Mesenchymal stem cell (in vitro differentiated cells and primary cell): ENCODE measurements at regions not wholly inside any gene's neighbourhood (a gene's known extent, or its start where the extent isn't known, plus 50 kb on each side); places are given as distances from the start of the nearest gene placed in this dataset.

Experiments used
- DNase-seq: peaks from one replicate; pipeline ENCODE4 v3.0.0-alpha.2; 2013
- H2AFZ ChIP-seq: one replicate; pipeline ENCODE4 v1.6.1; 2013; ENCODE audit warnings: low read depth, mild to moderate bottlenecking, control low read depth, inconsistent platforms, low read length, moderate library complexity
- H2AK5ac ChIP-seq: 2 replicates; pipeline ENCODE4 v1.6.1; 2013; ENCODE audit warnings: low read length, moderate library complexity, mild to moderate bottlenecking, inconsistent platforms; ENCODE audit not compliant: severe bottlenecking
- H2BK120ac ChIP-seq: one replicate; pipeline ENCODE4 v1.6.1; 2013; ENCODE audit warnings: low read depth, mild to moderate bottlenecking, inconsistent platforms, low read length, moderate library complexity
- H2BK12ac ChIP-seq, 2 experiments: one replicate each; pipeline ENCODE4 v1.6.1; 2013; ENCODE audit warnings: inconsistent platforms in 2 of 2, low read length in 2 of 2, mild to moderate bottlenecking in 2 of 2, moderate library complexity in 2 of 2, control low read depth in 1 of 2
- H2BK15ac ChIP-seq: one replicate; pipeline ENCODE4 v1.6.1; 2013; ENCODE audit warnings: mild to moderate bottlenecking, low read depth, inconsistent platforms; ENCODE audit not compliant: poor library complexity, severe bottlenecking
- H2BK5ac ChIP-seq: 2 replicates; pipeline ENCODE4 v1.6.1; 2013; ENCODE audit warnings: low read depth, mild to moderate bottlenecking, low read length, control low read depth, inconsistent platforms; ENCODE audit not compliant: poor library complexity, severe bottlenecking
- H3K14ac ChIP-seq, 2 experiments: one replicate each; pipeline ENCODE4 v1.6.1; 2013; ENCODE audit warnings: inconsistent platforms in 2 of 2, low read length in 2 of 2, control low read depth in 1 of 2, mild to moderate bottlenecking in 1 of 2, moderate library complexity in 1 of 2
- H3K18ac ChIP-seq, 2 experiments: one replicate each; pipeline ENCODE4 v1.6.1; 2013; ENCODE audit warnings: inconsistent platforms in 2 of 2, low read length in 2 of 2, control low read depth in 1 of 2, low read depth in 1 of 2, mild to moderate bottlenecking in 1 of 2
- H3K23ac ChIP-seq, 2 experiments: one replicate each; pipeline ENCODE4 v1.6.1; 2013; ENCODE audit warnings: inconsistent platforms in 2 of 2, low read length in 2 of 2, mild to moderate bottlenecking in 2 of 2, moderate library complexity in 2 of 2, control low read depth in 1 of 2
- H3K27ac ChIP-seq: 2 replicates; pipeline ENCODE4 v1.5.1; 2013; ENCODE audit warnings: mild to moderate bottlenecking, moderate library complexity, low read length, control low read depth, inconsistent platforms; ENCODE audit not compliant: poor library complexity, severe bottlenecking
- H3K27me3 ChIP-seq, 2 experiments: 2 replicates each; pipeline versions ENCODE4 v1.6.1 to v1.7.0; 2013; ENCODE audit warnings: low read length in 2 of 2, mild to moderate bottlenecking in 2 of 2, moderate library complexity in 2 of 2, control low read depth in 1 of 2, inconsistent platforms in 1 of 2; ENCODE audit not compliant: control insufficient read depth in 1 of 2, insufficient read depth in 1 of 2
- H3K36me3 ChIP-seq, 2 experiments: 2 replicates each; pipeline versions ENCODE4 v1.6.1 to v1.7.0; 2013; ENCODE audit warnings: low read length in 2 of 2, control low read depth in 1 of 2, inconsistent platforms in 1 of 2, low read depth in 1 of 2, mild to moderate bottlenecking in 1 of 2; ENCODE audit not compliant: insufficient read depth in 2 of 2, control insufficient read depth in 1 of 2
- H3K4ac ChIP-seq, 2 experiments: one replicate each; pipeline ENCODE4 v1.6.1; 2013; ENCODE audit warnings: inconsistent platforms in 2 of 2, low read length in 2 of 2, mild to moderate bottlenecking in 2 of 2, moderate library complexity in 2 of 2, control low read depth in 1 of 2, low read depth in 1 of 2
- H3K4me1 ChIP-seq: 2 replicates; pipeline ENCODE4 v1.6.1; 2013; ENCODE audit warnings: low read depth, low read length, control low read depth; ENCODE audit not compliant: control insufficient read depth, insufficient read depth
- H3K4me2 ChIP-seq: 2 replicates; pipeline ENCODE4 v1.6.1; 2013; ENCODE audit warnings: low read length, mild to moderate bottlenecking, inconsistent platforms; ENCODE audit not compliant: poor library complexity, severe bottlenecking
- H3K4me3 ChIP-seq, 2 experiments: 2 replicates each; pipeline versions ENCODE4 v1.5.1 to v1.7.0; 2013; ENCODE audit warnings: low read length in 2 of 2, mild to moderate bottlenecking in 2 of 2, control low read depth in 1 of 2, low read depth in 1 of 2; ENCODE audit not compliant: insufficient read depth in 1 of 2
- H3K79me1 ChIP-seq: replicated peaks from 2 replicates; pipeline ENCODE4 v1.6.1; 2013; ENCODE audit warnings: mild to moderate bottlenecking, control low read depth, low read length, inconsistent platforms; ENCODE audit not compliant: poor library complexity, severe bottlenecking
- H3K9ac ChIP-seq: 2 replicates; pipeline ENCODE4 v1.7.0; 2013; ENCODE audit warnings: mild to moderate bottlenecking, low read length, moderate library complexity
- H3K9me3 ChIP-seq: 2 replicates; pipeline ENCODE4 v1.7.0; 2013; ENCODE audit warnings: mild to moderate bottlenecking, low read length; ENCODE audit not compliant: control insufficient read depth
- H4K8ac ChIP-seq: one replicate; pipeline ENCODE4 v1.6.1; 2013; ENCODE audit warnings: inconsistent platforms, mild to moderate bottlenecking, low read length, moderate library complexity
- H4K91ac ChIP-seq: one replicate; pipeline ENCODE4 v1.6.1; 2013; ENCODE audit warnings: mild to moderate bottlenecking, low read length, inconsistent platforms
- WGBS: methylation state at CpG from one replicate; pipeline ENCODE4 v1.1.7; 2013; ENCODE audit warnings: mixed read lengths; 5-methylcytosine and 5-hydroxymethylcytosine counted together

DNA sequence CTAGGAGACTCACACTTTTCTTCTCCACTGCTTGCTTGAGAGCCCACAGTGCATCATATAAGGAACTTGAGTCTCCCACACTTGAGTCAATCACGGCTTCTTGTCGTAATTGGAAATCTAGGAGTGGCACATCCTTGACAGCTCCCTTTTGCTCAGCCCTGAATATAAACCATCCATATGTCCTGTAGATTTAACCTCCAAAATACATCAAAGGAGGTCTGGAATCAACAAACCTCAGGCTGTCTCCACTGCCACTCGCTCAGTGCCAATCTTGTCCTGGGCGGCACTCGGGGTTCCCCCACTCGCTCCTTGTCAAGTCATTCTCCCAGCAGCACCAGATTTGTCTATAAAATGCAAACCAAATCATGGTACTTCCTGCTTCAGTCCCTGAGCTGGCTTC, 84.4 kb upstream of the UQCRFS1 start:
- Histone ChIP-seq H2BK120ac (no peak overlapping the region), H3K36me3 (no peaks in the 10 kb centered on the region), H2AFZ (no peak overlapping the region), H3K4ac (no peak overlapping the region), H4K8ac (no peak overlapping the region), H3K23ac (no peak overlapping the region), H3K79me1 (no peaks in the 10 kb centered on the region), H3K9ac (no peak overlapping the region), H3K14ac (no peak overlapping the region), H2BK12ac (no peak overlapping the region), H3K4me1 (no peaks in the 10 kb centered on the region), H3K9me3 (no peaks in the 10 kb centered on the region), H3K27me3 (peaks cover 0 to 8% of the 10 kb centered on the region in 2 experiments), H3K27ac (no peak overlapping the region), H3K4me2 (no peak overlapping the region), H2BK15ac (no peak overlapping the region), H2BK5ac (no peak overlapping the region), H3K4me3 (no peak overlapping the region), H2AK5ac (no peak overlapping the region), H4K91ac (no peak overlapping the region), H3K18ac (no peak overlapping the region)
- DNase-seq: no peak
- 91% methylated on average over 6 of the region's 6 CpGs for WGBS

DNA sequence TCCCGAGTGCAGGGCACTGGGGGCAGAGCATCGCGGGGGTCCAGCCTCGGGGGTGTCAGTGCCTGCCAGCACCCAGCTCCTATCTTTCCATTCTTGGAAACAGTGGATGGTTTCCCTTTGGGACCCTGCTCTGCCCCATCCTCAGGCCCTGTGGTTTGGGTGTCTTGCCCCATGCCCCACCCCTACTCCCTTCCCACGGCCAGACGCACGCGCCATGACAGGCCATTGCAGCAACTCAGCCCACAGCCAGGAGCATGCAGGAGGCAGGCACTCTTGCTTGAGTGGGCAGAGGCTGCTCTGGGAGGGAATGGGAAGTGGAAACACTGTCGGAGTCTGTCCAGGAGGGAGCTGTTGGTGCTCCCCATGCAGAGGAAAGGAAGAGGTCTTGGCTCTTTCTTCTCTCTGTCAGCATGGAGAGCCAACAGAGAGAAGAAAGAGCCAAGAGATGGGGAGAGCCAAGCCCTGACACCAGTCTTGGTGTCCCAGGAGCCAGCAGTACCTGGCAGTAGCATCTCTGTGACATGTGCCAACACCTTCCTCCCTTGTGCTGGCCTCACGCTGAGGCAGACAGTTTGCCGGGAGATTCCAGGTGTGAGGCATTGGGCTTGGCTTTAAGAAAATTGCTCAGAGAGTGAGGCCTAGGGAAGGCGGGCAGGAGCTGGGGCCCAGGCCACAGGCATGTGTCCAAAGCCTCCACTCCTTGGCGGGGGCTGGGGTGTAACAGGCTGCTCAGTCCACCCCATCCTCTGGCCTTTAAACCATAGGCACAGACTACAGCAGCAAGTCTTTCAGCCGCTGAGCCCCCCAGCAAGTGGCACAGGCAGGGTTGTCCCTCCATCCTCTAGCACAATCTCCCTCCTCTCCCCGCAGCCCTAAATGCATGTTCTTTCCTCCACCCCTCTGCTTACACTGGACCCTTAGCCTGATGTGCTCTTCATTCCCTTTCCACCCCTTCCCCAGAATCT, 86.7 kb upstream of the UQCRFS1 start:
- H3K4me1 ChIP-seq: no peaks in the 10 kb centered on the region
- no peak overlapping the region for H2AK5ac ChIP-seq
- no peak overlapping the region for H2BK120ac ChIP-seq
- peaks cover 0 to 14% of the 10 kb centered on the region in 2 experiments for H3K27me3 ChIP-seq
- no peak overlapping the region for H4K91ac ChIP-seq
- H2BK15ac ChIP-seq: no peak overlapping the region
- no peak overlapping the region for H3K23ac ChIP-seq
- no peak overlapping the region for H2BK12ac ChIP-seq
- H3K18ac ChIP-seq: no peak overlapping the region
- H3K36me3 ChIP-seq: no peaks in the 10 kb centered on the region
- H3K4me2 ChIP-seq: no peak overlapping the region
- H3K9me3 ChIP-seq: no peaks in the 10 kb centered on the region
- no peak overlapping the region for H3K4ac ChIP-seq
- H3K9ac ChIP-seq: no peak overlapping the region
- DNase-seq: no peak
- no peak overlapping the region for H2BK5ac ChIP-seq
- H3K27ac ChIP-seq: no peak overlapping the region
- H3K14ac ChIP-seq: no peak overlapping the region
- no peak overlapping the region for H3K4me3 ChIP-seq
- H2AFZ ChIP-seq: no peak overlapping the region
- 89% methylated on average over 15 of the region's 15 CpGs for WGBS
- H4K8ac ChIP-seq: no peak overlapping the region
- no peaks in the 10 kb centered on the region for H3K79me1 ChIP-seq

DNA sequence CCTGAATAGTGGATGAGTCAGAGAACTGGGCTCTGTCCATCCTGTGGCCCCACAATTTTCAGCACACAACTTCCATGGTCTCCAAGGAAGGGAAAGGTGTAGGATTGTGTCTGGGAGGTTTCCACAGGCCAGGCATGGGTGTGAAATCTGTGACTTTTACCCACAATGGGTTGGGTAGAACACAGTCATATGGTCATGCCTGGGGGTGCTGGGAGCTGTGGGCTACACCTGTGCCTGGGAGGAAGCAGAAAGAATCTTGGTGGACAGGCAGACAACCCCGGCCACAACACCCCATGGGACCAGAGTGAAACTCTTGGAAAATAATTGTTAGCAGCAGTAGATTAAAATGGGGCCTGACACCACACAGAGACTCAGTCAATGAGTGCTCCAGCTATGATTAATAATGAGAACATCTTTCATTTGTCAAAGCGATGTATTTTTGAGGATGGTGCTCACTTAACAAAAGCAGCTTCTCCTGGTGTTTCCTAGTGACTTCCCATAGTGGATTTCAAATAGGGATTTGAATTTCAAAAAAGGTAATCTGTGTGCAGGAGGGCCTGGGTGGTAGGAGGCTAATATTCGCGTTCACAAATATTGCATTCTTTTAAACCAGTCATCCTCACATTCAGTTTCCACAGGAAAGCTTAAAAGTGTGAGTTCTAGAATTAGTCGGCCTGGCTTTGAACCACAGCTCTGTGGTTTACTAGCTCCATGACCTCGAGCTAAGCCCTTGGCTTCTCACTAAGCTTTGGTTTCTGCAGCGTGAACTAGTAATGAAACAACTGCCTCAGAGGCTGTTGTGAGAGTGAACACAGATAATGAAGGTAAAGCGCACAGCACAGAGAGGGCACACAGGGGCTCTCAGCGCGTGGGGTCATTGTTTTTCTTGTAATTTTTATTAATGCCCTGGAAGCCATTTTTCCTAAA, 89.3 kb upstream of the UQCRFS1 start:
- Histone ChIP-seq H3K4me2 (no peak overlapping the region), H3K9me3 (no peaks in the 10 kb centered on the region), H3K36me3 (no peaks in the 10 kb centered on the region), H4K8ac (no peak overlapping the region), H3K18ac (no peak overlapping the region), H3K23ac (no peak overlapping the region), H3K4me3 (no peak overlapping the region), H2AFZ (no peak overlapping the region), H3K27me3 (peaks cover 0 to 17% of the 10 kb centered on the region in 2 experiments), H3K9ac (no peak overlapping the region), H3K4ac (no peak overlapping the region), H4K91ac (no peak overlapping the region), H2BK12ac (no peak overlapping the region), H2AK5ac (no peak overlapping the region), H2BK15ac (no peak overlapping the region), H3K4me1 (no peaks in the 10 kb centered on the region), H3K79me1 (no peaks in the 10 kb centered on the region), H2BK120ac (no peak overlapping the region), H3K14ac (no peak overlapping the region), H3K27ac (no peak overlapping the region), H2BK5ac (no peak overlapping the region)
- DNase-seq: no peak
- 79% methylated on average over 8 of the region's 10 CpGs for WGBS
